PC-3 (cell line): ENCODE measurements at regions not wholly inside any gene's neighbourhood (a gene's known extent, or its start where the extent isn't known, plus 50 kb on each side); places are given as distances from the start of the nearest gene placed in this dataset.

Source experiments
- EZH2 ChIP-seq: fragments of 300-600 bp; sonication (generic); IDR thresholded peaks from one replicate; pipeline ENCODE4 v1.6.1; 2017; ENCODE audit warnings: antibody characterized with exemption, mild to moderate bottlenecking, low read length; ENCODE audit not compliant: unreplicated experiment
- TF ChIP-seq, protein P1 (sequence below): fragments of 300-600 bp; sonication (generic); conservative IDR thresholded peaks from 2 replicates; pipeline ENCODE4 v1.5.1; 2017; ENCODE audit warnings: antibody characterized with exemption, low read depth, mild to moderate bottlenecking, low read length

DNA sequence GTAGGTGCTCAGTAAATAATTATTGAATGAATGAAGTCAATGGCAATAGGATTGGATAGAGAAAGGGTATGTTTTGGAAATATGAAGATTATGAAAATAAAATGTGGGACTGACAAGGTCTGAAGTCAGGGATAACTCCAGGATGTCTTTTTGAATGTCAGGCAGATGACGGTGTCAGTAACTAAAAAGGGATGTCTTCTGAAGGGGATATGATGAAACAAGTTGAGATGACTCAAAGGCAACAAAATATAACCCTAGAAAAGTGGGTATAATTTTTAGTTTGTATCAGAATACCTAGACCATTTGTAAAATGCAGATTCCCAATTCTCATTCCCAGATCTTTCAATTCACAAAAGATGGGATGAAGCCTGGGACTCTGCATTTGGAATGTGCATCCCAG lies 257.3 kb upstream of the SGK1 start:
- TF ChIP-seq, protein P1, sequence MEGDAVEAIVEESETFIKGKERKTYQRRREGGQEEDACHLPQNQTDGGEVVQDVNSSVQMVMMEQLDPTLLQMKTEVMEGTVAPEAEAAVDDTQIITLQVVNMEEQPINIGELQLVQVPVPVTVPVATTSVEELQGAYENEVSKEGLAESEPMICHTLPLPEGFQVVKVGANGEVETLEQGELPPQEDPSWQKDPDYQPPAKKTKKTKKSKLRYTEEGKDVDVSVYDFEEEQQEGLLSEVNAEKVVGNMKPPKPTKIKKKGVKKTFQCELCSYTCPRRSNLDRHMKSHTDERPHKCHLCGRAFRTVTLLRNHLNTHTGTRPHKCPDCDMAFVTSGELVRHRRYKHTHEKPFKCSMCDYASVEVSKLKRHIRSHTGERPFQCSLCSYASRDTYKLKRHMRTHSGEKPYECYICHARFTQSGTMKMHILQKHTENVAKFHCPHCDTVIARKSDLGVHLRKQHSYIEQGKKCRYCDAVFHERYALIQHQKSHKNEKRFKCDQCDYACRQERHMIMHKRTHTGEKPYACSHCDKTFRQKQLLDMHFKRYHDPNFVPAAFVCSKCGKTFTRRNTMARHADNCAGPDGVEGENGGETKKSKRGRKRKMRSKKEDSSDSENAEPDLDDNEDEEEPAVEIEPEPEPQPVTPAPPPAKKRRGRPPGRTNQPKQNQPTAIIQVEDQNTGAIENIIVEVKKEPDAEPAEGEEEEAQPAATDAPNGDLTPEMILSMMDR = no peak
- no peak for TF ChIP-seq EZH2
